GM21526 (cell line): ENCODE measurements at regions not wholly inside any gene's neighbourhood (a gene's known extent, or its start where the extent isn't known, plus 50 kb on each side); places are given as distances from the start of the nearest gene placed in this dataset.

ENCODE experiments used
- ATAC-seq: cut with Tn5 transposase; IDR thresholded peaks from one replicate; pipeline ENCODE4 v1.9.1; 2021; ENCODE audit warnings: moderate library complexity; ENCODE audit not compliant: unreplicated experiment, low FRiP score

- ATAC-seq: no peak
Observed at GRCh38 chr9:115208501-115208900, 90.5 kb upstream of the TNC start.

- peak; percentile 56 for ATAC-seq
Observed at GRCh38 chr9:115209601-115210306, 91.8 kb upstream of the TNC start.

- ATAC-seq: no peak
Observed at GRCh38 chr9:115210699-115211098, 92.7 kb upstream of the TNC start.

- peak; percentile 68 for ATAC-seq
Observed at GRCh38 chr9:115211413-115212124, 93.6 kb upstream of the TNC start.

GRCh38 chr9:115212125-115212605 lies 94.2 kb upstream of the TNC start:
- no peak for ATAC-seq

- ATAC-seq: no peak
Observed at GRCh38 chr9:115212832-115213231, 94.9 kb upstream of the TNC start.

- no peak for ATAC-seq
Observed at GRCh38 chr9:115213818-115214334, 95.9 kb upstream of the TNC start.

- no peak for ATAC-seq
Observed at GRCh38 chr9:115216873-115217272, 98.9 kb upstream of the TNC start.

GRCh38 chr9:115220319-115221005 lies 102.5 kb upstream of the TNC start:
- ATAC-seq: no peak

- ATAC-seq: no peak
Observed at GRCh38 chr9:115223471-115223870, 105.5 kb upstream of the TNC start.

- ATAC-seq: no peak
Observed at GRCh38 chr9:115225459-115226116, 107.6 kb upstream of the TNC start.

GRCh38 chr9:115226152-115226551 lies 108.2 kb upstream of the TNC start:
- no peak for ATAC-seq

- no peak for ATAC-seq
Observed at GRCh38 chr9:115229496-115229895, 111.5 kb upstream of the TNC start.

GRCh38 chr9:115230924-115231515 lies 113.1 kb upstream of the TNC start:
- no peak for ATAC-seq

GRCh38 chr9:115232181-115232774 lies 114.3 kb upstream of the TNC start:
- no peak for ATAC-seq

- no peak for ATAC-seq
Observed at GRCh38 chr9:115234094-115234493, 116.1 kb upstream of the TNC start.

- no peak for ATAC-seq
Observed at GRCh38 chr9:115235221-115235620, 117.3 kb upstream of the TNC start.

GRCh38 chr9:115237385-115237998 lies 119.5 kb upstream of the TNC start:
- no peak for ATAC-seq

- ATAC-seq: no peak
Observed at GRCh38 chr9:115240676-115241075, 122.7 kb upstream of the TNC start.

- no peak for ATAC-seq
Observed at GRCh38 chr9:115241641-115242040, 123.7 kb upstream of the TNC start.
